HG03175 (cell line): ENCODE measurements at regions not wholly inside any gene's neighbourhood (a gene's known extent, or its start where the extent isn't known, plus 50 kb on each side); places are given as distances from the start of the nearest gene placed in this dataset.
A peak's percentile ranks its signal among the peaks of the same experiment; 100 is the strongest.

ENCODE experiments used
- ATAC-seq: cut with Tn5 transposase; IDR thresholded peaks from one replicate; pipeline ENCODE4 v1.9.1; 2021; ENCODE audit warnings: mild to moderate bottlenecking, moderate library complexity; ENCODE audit not compliant: unreplicated experiment

- peak; percentile 73 for ATAC-seq
These were observed 515.3 kb downstream of the EPHB1 start for GRCh38 chr3:135310317-135310716.

- no peak for ATAC-seq
These were observed 516.6 kb downstream of the EPHB1 start for GRCh38 chr3:135311699-135312098.

- ATAC-seq: no peak
These were observed 519.2 kb downstream of the EPHB1 start for GRCh38 chr3:135314237-135314636.

DNA sequence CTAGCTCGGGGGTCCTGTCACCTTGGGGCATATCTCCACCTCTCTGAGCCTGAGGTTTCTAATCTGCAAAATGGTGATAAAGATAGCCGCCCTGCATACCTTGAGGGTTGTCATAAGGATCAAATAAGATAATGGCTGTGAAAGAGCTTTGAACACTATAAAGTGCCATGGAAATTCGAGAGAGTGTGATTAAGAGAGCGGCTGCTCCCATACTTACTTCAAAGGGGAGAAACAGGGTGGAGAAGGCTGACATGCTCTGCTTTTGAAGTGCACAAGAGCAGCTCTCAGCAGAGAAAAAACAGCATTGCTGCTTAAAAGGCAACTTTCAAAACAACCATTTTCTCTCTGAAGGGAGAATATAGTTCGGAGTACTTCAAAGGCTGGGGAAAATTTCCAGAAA is 529.2 kb downstream of the EPHB1 start:
- ATAC-seq: no peak

GRCh38 chr3:135325096-135325495 is 530.0 kb downstream of the EPHB1 start:
- no peak for ATAC-seq

DNA sequence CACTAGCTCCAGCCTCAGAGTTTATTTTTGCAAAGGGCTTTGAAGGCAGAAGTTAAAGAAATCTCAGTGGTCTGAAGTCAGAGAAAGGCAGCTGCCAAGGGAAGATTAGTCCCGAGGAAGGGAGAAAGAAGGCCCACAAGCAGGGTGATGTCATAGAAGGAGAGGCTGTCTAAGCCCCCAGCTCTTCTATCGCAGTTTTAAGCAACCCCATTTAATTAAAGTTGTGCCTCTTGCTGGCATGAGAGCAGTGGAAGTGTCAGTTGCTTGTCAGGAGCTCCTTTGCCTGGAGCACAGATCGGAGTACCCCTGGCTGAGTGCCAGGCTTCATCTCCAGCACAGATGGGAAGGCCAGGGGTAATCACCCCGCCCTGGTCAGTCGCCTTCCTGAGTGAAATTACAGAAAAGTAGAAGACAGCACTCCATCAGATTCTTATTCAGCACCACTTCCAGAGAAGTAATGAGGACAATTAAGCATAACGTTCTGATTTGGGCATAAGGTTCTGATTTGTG is 530.7 kb downstream of the EPHB1 start:
- no peak for ATAC-seq

DNA sequence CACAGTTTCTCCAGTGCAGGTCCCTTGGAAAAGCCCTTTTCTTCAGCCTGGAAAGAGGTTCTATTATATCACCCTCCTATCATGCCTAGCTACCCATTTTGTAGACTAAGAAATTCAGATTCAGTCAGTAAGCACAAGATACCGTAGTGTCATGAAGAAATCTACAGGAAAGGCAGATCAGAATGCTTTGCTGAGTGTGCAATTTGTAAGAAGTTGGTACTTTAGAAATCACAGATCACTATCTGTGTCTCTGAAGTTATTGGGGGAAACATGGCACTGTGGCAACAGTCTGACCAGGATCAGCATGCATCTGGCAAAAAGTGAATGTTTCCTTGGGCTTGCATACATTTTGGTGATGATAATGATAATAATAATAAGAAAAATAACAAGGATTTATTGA is 531.8 kb downstream of the EPHB1 start:
- ATAC-seq: no peak

GRCh38 chr3:135328036-135328435 is 533.0 kb downstream of the EPHB1 start:
- no peak for ATAC-seq

DNA sequence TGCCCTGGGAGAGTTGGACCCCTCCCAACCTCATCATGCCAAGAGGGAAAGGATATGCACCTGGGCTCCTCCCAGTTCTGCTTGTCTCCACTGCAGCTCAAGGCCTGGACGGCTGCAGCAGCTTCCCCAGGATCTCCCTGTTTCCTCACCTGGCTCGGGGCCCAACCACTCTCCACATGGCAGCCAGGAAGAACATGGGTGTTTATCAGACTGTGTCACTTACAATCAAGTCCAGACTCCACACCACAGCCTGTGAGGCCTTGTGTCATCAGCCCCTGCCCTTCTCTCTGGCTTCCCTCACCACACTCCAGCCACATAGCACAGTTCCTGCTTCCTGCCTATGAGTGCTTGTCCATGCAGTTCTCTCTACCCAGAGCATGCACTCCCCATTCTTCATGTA is 534.4 kb downstream of the EPHB1 start:
- no peak for ATAC-seq

- ATAC-seq: no peak
These were observed 542.1 kb downstream of the EPHB1 start for GRCh38 chr3:135337192-135337591.

DNA sequence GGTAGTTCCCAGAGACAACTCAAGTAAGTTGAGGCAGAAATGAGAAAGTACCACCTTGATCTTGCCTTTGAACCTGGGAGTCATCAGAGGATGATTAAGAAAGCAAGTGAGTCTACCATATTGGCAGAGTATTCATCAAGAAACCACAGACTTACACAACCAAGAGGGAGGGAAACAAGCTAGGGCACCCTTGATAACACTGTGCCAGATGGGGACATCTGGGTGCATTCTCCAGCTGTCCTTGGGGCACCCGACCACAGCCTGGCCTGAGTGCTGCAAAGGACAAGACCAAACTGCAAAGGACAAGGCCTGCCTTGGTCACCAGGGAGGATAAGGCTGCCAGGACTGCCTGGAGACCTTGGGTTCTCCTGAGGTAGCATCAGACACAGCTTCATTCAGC is 553.6 kb downstream of the EPHB1 start:
- no peak for ATAC-seq

DNA sequence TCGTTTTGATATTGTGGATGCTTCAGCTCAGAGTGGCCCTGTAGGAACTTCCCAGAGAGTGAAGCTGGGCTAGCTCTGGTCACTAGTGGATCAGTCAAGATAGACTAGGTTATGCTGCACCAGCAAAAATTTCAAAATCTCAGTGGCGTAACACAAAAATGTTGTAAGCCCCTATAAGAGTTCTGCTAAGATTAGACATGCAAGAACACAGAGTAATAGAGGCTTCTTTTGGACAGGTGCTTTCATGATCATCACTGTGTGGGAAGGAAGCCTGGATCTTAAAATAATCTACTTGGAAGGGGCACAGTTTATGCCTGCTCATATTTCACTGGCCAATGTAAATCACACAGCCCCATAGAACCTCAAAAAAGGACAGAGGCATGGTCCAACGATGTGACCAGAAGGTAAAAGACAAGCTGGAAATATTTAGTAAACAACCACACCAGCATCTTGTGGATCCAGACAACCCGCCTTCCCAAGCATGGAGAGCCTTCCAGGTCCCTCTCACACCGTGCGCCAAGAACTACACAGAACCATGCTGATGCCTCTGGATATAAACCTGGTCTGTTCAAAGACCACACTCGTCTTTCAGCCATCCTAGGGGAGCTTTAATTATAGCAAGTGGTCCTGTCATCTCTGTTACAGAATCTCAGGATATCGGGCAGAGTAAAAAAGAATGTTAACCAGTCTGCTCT is 554.3 kb downstream of the EPHB1 start:
- ATAC-seq: no peak

DNA sequence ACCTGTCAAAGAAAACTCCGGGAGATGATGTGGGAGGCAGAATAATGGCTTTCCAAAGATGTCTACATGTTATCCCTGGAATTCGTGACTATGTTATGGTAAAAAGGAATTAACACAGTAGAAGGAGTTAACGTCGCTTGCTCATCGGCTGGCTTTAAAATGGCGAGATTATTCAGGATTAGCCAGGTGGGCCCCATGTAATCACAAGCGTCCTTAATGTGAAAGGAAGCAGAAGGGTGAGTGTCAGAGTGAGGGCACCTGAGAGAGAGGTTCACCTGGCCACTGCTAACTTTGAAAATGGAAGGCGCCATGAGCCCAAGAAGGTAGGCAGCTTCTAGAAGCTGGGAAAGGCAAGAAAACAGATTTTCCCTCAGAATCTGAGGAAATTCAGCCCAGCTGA is 557.2 kb downstream of the EPHB1 start:
- no peak for ATAC-seq

DNA sequence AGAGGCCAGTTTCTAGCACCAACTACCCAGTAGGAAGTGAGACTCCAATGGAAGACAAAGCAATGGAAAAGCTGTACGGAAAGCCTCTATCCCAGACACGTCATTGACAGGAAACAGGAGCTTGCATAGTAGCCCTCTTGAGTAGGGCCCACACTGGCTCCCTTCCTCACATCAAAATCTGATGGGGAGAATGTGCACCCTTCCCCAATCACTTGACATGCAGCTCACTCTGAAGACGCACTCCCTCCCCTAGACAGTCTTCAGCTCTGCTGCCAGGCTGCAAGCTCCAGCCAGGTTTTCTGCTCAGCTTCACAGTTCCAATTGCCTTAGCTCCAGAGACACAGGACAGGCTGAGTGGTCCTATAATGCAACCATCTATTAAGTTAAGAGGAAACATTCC is 567.8 kb downstream of the EPHB1 start:
- no peak for ATAC-seq

GRCh38 chr3:135364676-135365075 is 569.6 kb downstream of the EPHB1 start:
- no peak for ATAC-seq

DNA sequence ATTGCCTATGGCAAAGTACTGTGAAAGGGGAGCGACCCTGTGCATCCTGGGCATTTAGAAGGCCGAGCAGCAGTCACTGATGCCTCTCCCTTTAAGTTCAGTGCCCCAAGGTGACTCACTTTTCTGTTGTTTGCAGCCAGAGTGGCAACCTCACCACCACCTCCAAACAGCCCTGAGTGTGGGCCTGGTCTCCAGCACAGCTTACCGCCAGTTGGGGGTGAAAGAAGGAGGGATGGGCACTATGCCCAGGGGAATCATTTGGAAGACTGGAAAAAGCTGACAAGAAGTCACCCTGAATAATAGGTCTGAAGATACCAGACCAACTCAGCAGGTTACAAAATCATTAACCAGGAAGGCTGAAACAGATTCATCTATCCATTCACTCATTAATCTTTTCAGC is 571.8 kb downstream of the EPHB1 start:
- ATAC-seq: no peak

DNA sequence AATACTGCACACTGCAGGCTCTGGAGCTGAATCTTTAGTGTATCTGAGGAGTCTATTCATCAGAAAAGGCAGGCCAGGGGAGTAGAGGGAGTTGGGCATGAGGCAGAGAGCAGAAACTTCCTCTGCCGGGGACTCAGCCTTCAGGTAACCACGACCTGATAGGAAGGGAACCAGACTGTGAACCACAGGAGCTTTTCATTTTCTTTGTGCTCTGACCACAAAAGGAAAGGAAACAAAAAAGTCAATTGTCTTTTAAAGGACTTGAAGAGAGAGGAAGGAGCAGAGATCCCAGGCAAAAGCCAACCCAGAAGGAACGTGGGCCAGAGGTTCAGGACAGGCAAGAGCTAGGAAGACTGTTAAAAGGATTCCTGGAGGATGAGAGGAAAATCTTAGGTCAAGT is 573.3 kb downstream of the EPHB1 start:
- ATAC-seq: no peak

GRCh38 chr3:135368781-135369180 is 573.7 kb downstream of the EPHB1 start:
- ATAC-seq: no peak

DNA sequence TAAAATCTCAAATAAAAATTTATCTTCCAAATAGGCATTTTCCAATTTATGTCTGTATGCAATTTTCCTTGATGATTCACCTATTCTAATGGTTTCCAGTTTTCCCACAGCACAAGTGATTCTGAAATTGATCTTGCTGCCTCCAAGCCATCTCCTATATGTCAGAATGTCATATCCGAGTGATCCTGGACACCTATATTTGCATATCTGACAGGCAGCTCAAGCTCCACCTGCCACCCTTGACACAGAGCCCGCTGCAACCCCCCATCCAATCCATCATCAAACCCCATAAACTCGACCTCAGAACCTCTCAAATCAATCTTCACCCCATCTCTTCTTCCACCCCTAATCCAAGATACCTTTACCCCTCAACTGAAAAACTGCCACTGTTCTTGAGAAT is 579.5 kb downstream of the EPHB1 start:
- ATAC-seq: no peak

- no peak for ATAC-seq
These were observed 583.3 kb upstream of the PPP2R3A start for GRCh38 chr3:135382188-135382587.

DNA sequence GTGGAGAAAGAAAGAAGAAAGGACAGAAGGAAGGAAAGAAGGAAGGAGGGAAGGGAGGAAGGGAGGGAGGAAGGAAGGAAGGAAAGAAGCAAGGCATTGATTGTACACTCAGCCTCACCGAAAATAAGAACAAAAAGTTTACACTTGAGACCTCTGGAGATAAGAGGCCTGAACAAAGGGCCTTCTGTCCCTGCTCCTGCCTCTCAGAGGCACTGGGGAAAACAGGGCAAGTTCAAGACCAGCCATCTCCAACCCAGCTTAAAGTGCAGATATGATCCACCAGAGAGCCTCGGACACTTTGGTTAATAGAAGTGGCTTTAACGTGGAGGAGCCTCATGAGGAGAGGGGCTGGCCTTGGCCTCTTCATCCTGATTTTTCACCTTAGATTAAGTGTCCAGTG is 582.9 kb upstream of the PPP2R3A start:
- no peak for ATAC-seq

DNA sequence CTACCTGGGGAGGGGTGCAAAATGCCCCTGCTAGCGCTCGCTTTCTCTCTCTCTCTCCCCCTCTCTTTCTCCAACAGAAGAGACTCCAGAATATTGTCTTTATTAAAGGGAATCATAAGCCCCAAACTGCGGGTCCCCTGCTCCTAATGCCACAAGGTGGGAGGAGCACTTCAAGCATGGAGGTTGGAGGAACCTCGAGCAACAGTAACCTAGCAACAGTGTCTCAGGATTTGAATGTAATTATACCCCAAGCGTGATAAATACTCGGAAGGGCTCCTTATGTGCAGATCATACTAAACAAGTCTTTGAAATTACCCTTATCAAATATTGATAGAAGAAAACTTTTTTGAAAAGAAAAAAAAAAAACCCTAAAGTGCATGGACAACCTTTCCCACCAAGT is 582.2 kb upstream of the PPP2R3A start:
- ATAC-seq: no peak

GRCh38 chr3:135392151-135392550 is 573.4 kb upstream of the PPP2R3A start:
- ATAC-seq: no peak
